Glutamatergic neuron (in vitro differentiated cells): ENCODE measurements at regions not wholly inside any gene's neighbourhood (a gene's known extent, or its start where the extent isn't known, plus 50 kb on each side); places are given as distances from the start of the nearest gene placed in this dataset.

ENCODE experiments used
- DNase-seq: peaks from one replicate; pipeline ENCODE4 v3.0.0; 2022
- H3K27ac Mint-ChIP-seq: one replicate; pipeline ENCODE4 v1.8.0; 2020; ENCODE audit warnings: mild to moderate bottlenecking, mixed read lengths, inconsistent platforms; ENCODE audit not compliant: unreplicated experiment
- H3K27me3 Mint-ChIP-seq: one replicate; pipeline ENCODE4 v1.8.0; 2020; ENCODE audit warnings: mild to moderate bottlenecking, moderate library complexity, mixed read lengths, inconsistent platforms; ENCODE audit not compliant: unreplicated experiment
- H3K36me3 Mint-ChIP-seq: one replicate; pipeline ENCODE4 v1.8.0; 2020; ENCODE audit warnings: mild to moderate bottlenecking, mixed read lengths, inconsistent platforms; ENCODE audit not compliant: unreplicated experiment
- H3K4me1 Mint-ChIP-seq: one replicate; pipeline ENCODE4 v1.8.0; 2020; ENCODE audit warnings: mild to moderate bottlenecking, low read depth, mixed read lengths, inconsistent platforms; ENCODE audit not compliant: unreplicated experiment
- H3K4me3 Mint-ChIP-seq: one replicate; pipeline ENCODE4 v1.8.0; 2020; ENCODE audit warnings: mild to moderate bottlenecking, mixed read lengths, inconsistent platforms; ENCODE audit not compliant: unreplicated experiment
- H3K9me3 Mint-ChIP-seq: one replicate; pipeline ENCODE4 v1.8.0; 2020; ENCODE audit warnings: mild to moderate bottlenecking, moderate library complexity, mixed read lengths, inconsistent platforms; ENCODE audit not compliant: unreplicated experiment
- CTCF ChIP-seq: fragments of 200-600 bp; sonication (generic); IDR thresholded peaks from one replicate; pipeline ENCODE4 v1.5.0; 2021; ENCODE audit not compliant: partially characterized antibody, unreplicated experiment

- Mint-ChIP-seq H3K4me3 (no peak overlapping the region), H3K36me3 (no peaks in the 10 kb centered on the region), H3K27ac (no peak overlapping the region), H3K27me3 (no peaks in the 10 kb centered on the region), H3K4me1 (no peaks in the 10 kb centered on the region), H3K9me3 (peaks cover under 1% of the 10 kb centered on the region)
- DNase-seq: no peak
- no peak for TF ChIP-seq CTCF
Observed at GRCh38 chr10:29850371-29850770, 209.0 kb downstream of the JCAD start.

GRCh38 chr10:29849886-29850285 lies 209.5 kb downstream of the JCAD start:
- TF ChIP-seq CTCF: no peak
- Mint-ChIP-seq H3K9me3 (peaks cover 6% of the 10 kb centered on the region), H3K4me3 (no peak overlapping the region), H3K36me3 (no peaks in the 10 kb centered on the region), H3K27ac (no peak overlapping the region), H3K4me1 (no peaks in the 10 kb centered on the region), H3K27me3 (no peaks in the 10 kb centered on the region)
- no peak for DNase-seq

- TF ChIP-seq CTCF: no peak
- no peak overlapping the region for H3K27ac Mint-ChIP-seq
- no peak for DNase-seq
- no peaks in the 10 kb centered on the region for H3K36me3 Mint-ChIP-seq
- H3K27me3 Mint-ChIP-seq: no peaks in the 10 kb centered on the region
- no peaks in the 10 kb centered on the region for H3K4me1 Mint-ChIP-seq
- H3K4me3 Mint-ChIP-seq: no peak overlapping the region
- H3K9me3 Mint-ChIP-seq: peaks cover 6% of the 10 kb centered on the region
Observed at GRCh38 chr10:29849126-29849833, 210.1 kb downstream of the JCAD start.

- no peak for DNase-seq
- TF ChIP-seq CTCF: no peak
- H3K27ac Mint-ChIP-seq: no peak overlapping the region
- no peak overlapping the region for H3K4me3 Mint-ChIP-seq
- H3K36me3 Mint-ChIP-seq: no peaks in the 10 kb centered on the region
- H3K27me3 Mint-ChIP-seq: peaks cover 3% of the 10 kb centered on the region
- H3K9me3 Mint-ChIP-seq: peaks cover 6% of the 10 kb centered on the region
- H3K4me1 Mint-ChIP-seq: no peaks in the 10 kb centered on the region
Observed at GRCh38 chr10:29846881-29847280, 212.1 kb upstream of the SVIL start.

GRCh38 chr10:29845166-29845565 lies 210.4 kb upstream of the SVIL start:
- no peaks in the 10 kb centered on the region for H3K4me1 Mint-ChIP-seq
- no peak overlapping the region for H3K27ac Mint-ChIP-seq
- no peak for TF ChIP-seq CTCF

More at GRCh38 chr10:29845166-29845565, 210.4 kb upstream of the SVIL start:
- peaks cover 6% of the 10 kb centered on the region for H3K9me3 Mint-ChIP-seq
- no peaks in the 10 kb centered on the region for H3K36me3 Mint-ChIP-seq
- H3K27me3 Mint-ChIP-seq: peaks cover 4% of the 10 kb centered on the region
- no peak for DNase-seq
- H3K4me3 Mint-ChIP-seq: no peak overlapping the region
